Upper lobe of left lung (tissue), 6 donors: ENCODE measurements at regions not wholly inside any gene's neighbourhood (a gene's known extent, or its start where the extent isn't known, plus 50 kb on each side); places are given as distances from the start of the nearest gene placed in this dataset.

Experiments used
- ATAC-seq, 2 donors: fragments of 200-7000 bp; cut with Tn5 transposase; one replicate each; pipeline ENCODE4 v1.9.1; 2022; ENCODE audit warnings: mild to moderate bottlenecking in 2 of 2, moderate library complexity in 2 of 2; ENCODE audit not compliant: low FRiP score in 2 of 2
- DNase-seq, 2 donors: peaks; one replicate each; pipeline ENCODE4 v3.0.0-alpha.2; 2019 to 2020
- H3K27ac ChIP-seq, 4 donors: fragments of 200-600 bp; sonication (generic); one replicate each; pipeline ENCODE4 v1.5.1; 2016 to 2019
- H3K27me3 ChIP-seq, 4 donors: fragments of 200-600 bp; sonication (generic); one replicate each; pipeline ENCODE4 v1.5.1; 2017 to 2019
- H3K36me3 ChIP-seq, 4 donors: fragments of 200-600 bp; sonication (generic); one replicate each; pipeline ENCODE4 v1.5.1; 2016 to 2019
- H3K4me1 ChIP-seq, 4 donors: fragments of 200-600 bp; sonication (generic); one replicate each; pipeline ENCODE4 v1.5.1; 2018 to 2019
- H3K4me3 ChIP-seq, 4 donors: fragments of 200-600 bp; sonication (generic); one replicate each; pipeline ENCODE4 v1.5.1; 2017 to 2019; ENCODE audit warnings: mild to moderate bottlenecking in 2 of 4, moderate library complexity in 1 of 4
- H3K9me3 ChIP-seq, 4 donors: fragments of 200-600 bp; sonication (generic); one replicate each; pipeline ENCODE4 v1.5.1; 2018 to 2019
- EP300 ChIP-seq, 4 donors: sonication (generic); formaldehyde crosslinking; IDR thresholded peaks; one replicate each; pipeline ENCODE4 v1.5.1; 2017; ENCODE audit warnings: antibody characterized with exemption in 4 of 4, control low read depth in 2 of 4
- POLR2A ChIP-seq, 4 donors: fragments of 450-650 bp; IDR thresholded peaks; one replicate each; pipeline ENCODE4 v1.5.1; 2016 to 2017; ENCODE audit warnings: antibody characterized with exemption in 4 of 4, mild to moderate bottlenecking in 2 of 4
- POLR2AphosphoS5 ChIP-seq, 2 donors: sonication (generic); formaldehyde crosslinking; IDR thresholded peaks; one replicate each; pipeline ENCODE4 v1.5.1; 2017; ENCODE audit warnings: antibody characterized with exemption in 2 of 2
- WGBS, 2 donors: methylation state at CpG; one replicate each; pipeline ENCODE4 v1.1.5; 2017 to 2018; 5-methylcytosine and 5-hydroxymethylcytosine counted together
- TF ChIP-seq, protein P1 (sequence below), 6 experiments: fragments of 450-650 bp in 4 of 6; fragments of 200-600 bp in 2 of 6; sonication (generic) in 2 of 6; IDR thresholded peaks; one replicate each; pipeline ENCODE4 v1.5.1; 2016 to 2019; ENCODE audit warnings: antibody characterized with exemption in 6 of 6
- donor health status: DM: no; HTN: no; CAD: no; lungs with moderate emphysema.
- donor health status: DM: no; HTN: yes; CAD: no; lungs with severe emphysema.

- no peak overlapping the region for H3K4me3 ChIP-seq
- H3K4me1 ChIP-seq = no peaks in the 10 kb centered on the region
- ATAC-seq = no peak
- TF ChIP-seq POLR2AphosphoS5 (IDR thresholded peaks at IDR 0.05) = no peak
- TF ChIP-seq, protein P1, sequence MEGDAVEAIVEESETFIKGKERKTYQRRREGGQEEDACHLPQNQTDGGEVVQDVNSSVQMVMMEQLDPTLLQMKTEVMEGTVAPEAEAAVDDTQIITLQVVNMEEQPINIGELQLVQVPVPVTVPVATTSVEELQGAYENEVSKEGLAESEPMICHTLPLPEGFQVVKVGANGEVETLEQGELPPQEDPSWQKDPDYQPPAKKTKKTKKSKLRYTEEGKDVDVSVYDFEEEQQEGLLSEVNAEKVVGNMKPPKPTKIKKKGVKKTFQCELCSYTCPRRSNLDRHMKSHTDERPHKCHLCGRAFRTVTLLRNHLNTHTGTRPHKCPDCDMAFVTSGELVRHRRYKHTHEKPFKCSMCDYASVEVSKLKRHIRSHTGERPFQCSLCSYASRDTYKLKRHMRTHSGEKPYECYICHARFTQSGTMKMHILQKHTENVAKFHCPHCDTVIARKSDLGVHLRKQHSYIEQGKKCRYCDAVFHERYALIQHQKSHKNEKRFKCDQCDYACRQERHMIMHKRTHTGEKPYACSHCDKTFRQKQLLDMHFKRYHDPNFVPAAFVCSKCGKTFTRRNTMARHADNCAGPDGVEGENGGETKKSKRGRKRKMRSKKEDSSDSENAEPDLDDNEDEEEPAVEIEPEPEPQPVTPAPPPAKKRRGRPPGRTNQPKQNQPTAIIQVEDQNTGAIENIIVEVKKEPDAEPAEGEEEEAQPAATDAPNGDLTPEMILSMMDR (IDR thresholded peaks at IDR 0.05) = no peak
- no peak for TF ChIP-seq EP300 (IDR thresholded peaks at IDR 0.05)
- H3K27me3 ChIP-seq = no peaks in the 10 kb centered on the region
- H3K27ac ChIP-seq = no peak overlapping the region
- H3K9me3 ChIP-seq = no peaks in the 10 kb centered on the region
- H3K36me3 ChIP-seq = no peaks in the 10 kb centered on the region
- no peak for DNase-seq
Measured at GRCh38 chr6:21906826-21907225, 313.3 kb downstream of the SOX4 start.

DNA sequence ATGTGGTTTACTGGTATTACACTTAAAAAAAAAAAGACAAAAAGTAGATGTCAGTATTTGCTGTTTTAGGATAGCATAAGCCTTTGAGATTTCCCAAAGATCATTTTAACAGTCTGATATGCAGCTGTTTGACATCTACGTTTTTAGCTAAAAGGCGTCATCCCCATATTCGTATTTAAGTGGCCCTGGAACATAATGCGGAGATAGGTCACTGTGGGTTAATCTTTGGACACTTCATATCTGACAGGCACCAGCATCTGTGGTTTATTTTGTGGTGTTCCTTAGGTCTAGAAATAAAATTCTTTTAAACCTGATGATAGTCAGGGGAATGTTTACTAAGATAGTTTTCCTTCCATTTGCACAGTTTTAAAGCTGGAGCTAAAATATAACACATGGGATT is 313.7 kb downstream of the SOX4 start:
- no peaks in the 10 kb centered on the region for H3K9me3 ChIP-seq
- ATAC-seq (no peak), DNase-seq (no peak)
- TF ChIP-seq POLR2AphosphoS5 (IDR thresholded peaks at IDR 0.05) (no peak), EP300 (IDR thresholded peaks at IDR 0.05) (no peak), POLR2A (IDR thresholded peaks at IDR 0.05) (no peak)
- TF ChIP-seq, protein P1 (IDR thresholded peaks at IDR 0.05) = no peak
- H3K4me3 ChIP-seq = no peak overlapping the region
- H3K36me3 ChIP-seq = no peaks in the 10 kb centered on the region
- H3K27ac ChIP-seq = no peak overlapping the region
- WGBS, 2 donors = 80 to 90% methylated on average over 4 of the region's 4 CpGs
- H3K4me1 ChIP-seq = peaks cover 0 to 2% (median 0%) of the 10 kb centered on the region in 4 donors
- no peaks in the 10 kb centered on the region for H3K27me3 ChIP-seq

DNA sequence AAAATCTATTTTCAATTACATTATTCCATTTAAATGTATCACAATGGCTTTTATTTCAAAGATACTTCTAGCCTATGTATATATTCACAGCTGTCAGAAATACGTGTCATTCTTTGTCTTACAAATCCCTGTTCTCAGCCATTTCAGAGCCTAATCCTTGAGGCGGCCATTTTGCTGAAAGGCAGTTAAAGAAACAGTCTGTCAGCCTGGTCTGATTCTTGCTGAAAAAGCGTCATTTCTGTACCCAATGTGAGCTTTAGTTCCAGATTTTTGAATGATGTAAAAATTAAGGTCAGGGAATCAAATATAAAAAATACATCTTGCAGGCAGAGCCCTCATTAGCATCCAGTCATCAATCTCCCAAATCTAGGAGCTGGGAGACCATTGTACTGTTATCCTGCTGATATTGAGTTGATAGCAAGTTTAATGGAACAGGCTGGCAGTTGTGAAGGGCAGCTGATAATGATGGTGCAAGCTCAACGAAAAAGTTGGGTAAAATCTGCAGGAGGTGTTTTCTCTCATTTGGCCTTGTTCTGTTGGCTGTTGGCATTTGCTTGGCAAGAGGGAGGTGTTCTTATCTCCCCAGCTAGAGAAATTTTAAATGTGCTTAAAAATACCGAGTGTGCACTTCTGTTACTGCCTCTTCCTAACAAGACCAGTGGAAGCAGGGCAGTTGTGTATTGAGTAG is 314.8 kb downstream of the SOX4 start:
- TF ChIP-seq, protein P1 (IDR thresholded peaks at IDR 0.05) = no peak
- TF ChIP-seq POLR2A (IDR thresholded peaks at IDR 0.05) (no peak), POLR2AphosphoS5 (IDR thresholded peaks at IDR 0.05) (no peak), EP300 (IDR thresholded peaks at IDR 0.05) (no peak)
- ATAC-seq = no peak
- peaks cover 0 to 9% (median 0%) of the 10 kb centered on the region in 4 donors for H3K4me1 ChIP-seq
- WGBS, 2 donors = 81 to 87% methylated on average over 5 of the region's 5 CpGs
- no peaks in the 10 kb centered on the region for H3K9me3 ChIP-seq
- no peak overlapping the region for H3K4me3 ChIP-seq
- no peaks in the 10 kb centered on the region for H3K27me3 ChIP-seq
- no peaks in the 10 kb centered on the region for H3K36me3 ChIP-seq
- DNase-seq = no peak
- no peak overlapping the region for H3K27ac ChIP-seq

DNA sequence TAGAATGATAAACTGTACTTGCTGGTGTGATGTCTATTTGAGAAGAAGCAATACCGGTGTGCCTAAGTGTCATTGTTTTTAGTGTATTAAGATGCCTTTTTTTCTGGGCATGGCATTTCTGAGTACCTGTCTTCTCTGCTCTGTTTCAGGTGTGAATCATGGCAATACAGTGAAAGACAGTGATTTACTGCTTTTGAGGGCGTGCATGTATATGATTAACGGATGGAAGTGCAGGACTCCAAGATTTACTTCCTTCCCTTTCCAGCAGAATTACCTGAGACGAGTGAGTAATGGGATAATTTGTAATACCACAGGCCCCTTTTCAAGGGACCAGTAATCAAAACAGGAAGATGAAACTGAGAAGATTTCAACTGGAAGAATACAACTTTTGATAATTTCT is 315.8 kb downstream of the SOX4 start:
- Histone ChIP-seq H3K27me3 (no peaks in the 10 kb centered on the region), H3K27ac (no peak overlapping the region), H3K4me3 (no peak overlapping the region), H3K4me1 (peaks cover 0 to 12% (median 2%) of the 10 kb centered on the region in 4 donors), H3K9me3 (no peaks in the 10 kb centered on the region), H3K36me3 (no peaks in the 10 kb centered on the region)
- DNase-seq (no peak), ATAC-seq (no peak)
- 90 to 92% methylated on average over 4 of the region's 4 CpGs for WGBS, 2 donors
- TF ChIP-seq, protein P1 (IDR thresholded peaks at IDR 0.05) = no peak
- TF ChIP-seq EP300 (IDR thresholded peaks at IDR 0.05) (no peak), POLR2AphosphoS5 (IDR thresholded peaks at IDR 0.05) (no peak), POLR2A (IDR thresholded peaks at IDR 0.05) (no peak)

- Histone ChIP-seq H3K4me3 (no peak overlapping the region), H3K27ac (no peak overlapping the region), H3K36me3 (no peaks in the 10 kb centered on the region), H3K4me1 (peaks cover 0 to 16% (median 5%) of the 10 kb centered on the region in 4 donors), H3K9me3 (no peaks in the 10 kb centered on the region), H3K27me3 (no peaks in the 10 kb centered on the region)
- 88 to 93% methylated on average over 1 of the region's 1 CpG for WGBS, 2 donors
- TF ChIP-seq EP300 (IDR thresholded peaks at IDR 0.05) (no peak), POLR2AphosphoS5 (IDR thresholded peaks at IDR 0.05) (no peak), POLR2A (IDR thresholded peaks at IDR 0.05) (no peak)
- TF ChIP-seq, protein P1 (IDR thresholded peaks at IDR 0.05) = no peak
- ATAC-seq (no peak), DNase-seq (no peak)
Measured at GRCh38 chr6:21911208-21911607, 317.7 kb downstream of the SOX4 start.
